NCI-H510A (cell line): ENCODE measurements at regions not wholly inside any gene's neighbourhood (a gene's known extent, or its start where the extent isn't known, plus 50 kb on each side); places are given as distances from the start of the nearest gene placed in this dataset.
"Not testable (repeated sequence)": the region's sequence is repeated elsewhere in the genome, so short reads cannot be mapped to it uniquely, and the experiment has no call there.

Experiments used
- DNase-seq: peaks from one replicate; lab custom pipeline; 2025; lab: John Stamatoyannopoulos, UW

GRCh38 chr10:46645110-46645509 lies 66.2 kb downstream of the SYT15 start:
- not testable (repeated sequence) for DNase-seq

DNA sequence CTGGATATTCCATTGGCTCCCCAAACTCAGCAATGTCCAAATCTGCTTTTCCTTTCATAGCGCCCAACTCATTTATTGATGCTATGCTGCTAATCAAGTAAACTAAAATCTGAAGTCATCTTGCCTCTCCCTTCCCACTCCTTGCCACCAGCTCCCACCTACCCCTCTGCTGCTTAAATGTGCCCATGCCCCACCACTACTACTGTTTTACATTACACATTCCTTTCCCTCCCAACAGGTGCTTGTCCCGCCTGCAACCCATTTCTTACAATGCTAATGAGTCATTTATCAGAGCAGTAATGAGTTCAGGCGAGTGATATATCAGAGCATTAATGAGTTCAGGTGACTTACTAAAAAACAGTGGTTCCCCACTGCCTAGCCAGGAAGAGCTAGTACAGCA lies 67.2 kb downstream of the SYT15 start:
- not testable (repeated sequence) for DNase-seq

DNA sequence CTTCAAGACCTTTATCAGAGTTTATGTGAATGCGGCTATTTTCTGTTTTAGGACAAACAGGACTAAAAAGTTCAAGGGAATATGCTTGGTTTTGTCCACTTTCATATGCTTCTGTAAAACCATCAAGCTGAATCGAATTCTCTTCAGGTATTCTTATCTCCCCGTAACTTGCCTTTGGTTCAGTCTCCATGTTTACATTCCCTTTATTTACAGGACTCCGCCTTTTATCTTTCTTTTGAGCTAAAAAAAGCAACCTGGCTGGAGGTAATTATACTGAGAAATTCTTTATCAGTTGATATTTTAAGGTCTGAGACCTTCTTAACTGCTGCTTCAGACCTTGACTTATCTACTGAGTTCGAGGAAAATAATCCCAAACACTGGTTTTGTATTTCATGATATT lies 72.0 kb downstream of the SYT15 start:
- DNase-seq, result not testable (repeated sequence)

DNA sequence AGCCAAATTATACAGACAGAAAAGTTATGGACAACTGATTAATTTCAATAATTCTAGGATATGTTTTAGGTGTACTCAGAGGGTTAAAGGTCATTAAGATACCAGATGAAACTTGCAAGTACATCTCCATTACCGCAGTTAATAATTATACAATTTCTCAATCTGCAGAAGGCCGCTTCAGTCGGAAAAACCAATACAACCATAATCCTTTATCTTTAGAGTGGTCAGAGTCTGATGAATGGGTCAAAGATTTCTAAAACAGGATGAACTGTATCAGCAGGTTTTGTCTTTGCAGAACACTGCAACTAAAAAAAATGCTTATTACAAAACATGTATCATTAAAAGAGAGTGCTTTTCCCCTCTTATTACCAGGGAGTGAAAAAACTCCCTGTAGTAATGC lies 78.5 kb downstream of the SYT15 start:
- not testable (repeated sequence) for DNase-seq

- not testable (repeated sequence) for DNase-seq
Observed at GRCh38 chr10:46660027-46660834, 81.3 kb downstream of the SYT15 start.

- not testable (repeated sequence) for DNase-seq
Observed at GRCh38 chr10:46660835-46661164, 81.9 kb downstream of the SYT15 start.

- not testable (repeated sequence) for DNase-seq
Observed at GRCh38 chr10:46665536-46665935, 86.6 kb downstream of the SYT15 start.

GRCh38 chr10:46668357-46668997 lies 89.5 kb downstream of the SYT15 start:
- DNase-seq, result not testable (repeated sequence)

- DNase-seq, result not testable (repeated sequence)
Observed at GRCh38 chr10:46677836-46678435, 99.0 kb downstream of the SYT15 start.

DNA sequence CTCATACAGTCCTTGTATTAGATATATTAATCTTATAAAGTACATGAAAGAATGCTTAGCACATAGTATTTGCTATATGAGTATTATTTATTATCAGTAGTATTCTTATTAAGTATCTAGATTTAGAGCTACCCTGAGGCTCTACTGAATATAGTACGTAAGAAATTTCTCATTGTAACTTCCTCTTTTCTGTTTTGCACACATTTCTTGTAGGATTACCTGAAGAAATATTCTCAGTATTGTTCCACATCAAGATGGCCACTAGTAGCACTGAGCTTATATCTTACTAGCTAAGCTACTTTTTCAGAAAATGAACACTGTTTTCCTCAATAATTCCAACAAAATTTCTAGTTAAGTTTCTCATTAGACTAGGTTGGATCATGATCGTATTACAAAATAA lies 112.5 kb downstream of the SYT15 start:
- DNase-seq, result not testable (repeated sequence)

GRCh38 chr10:46693218-46693617 lies 114.3 kb downstream of the SYT15 start:
- not testable (repeated sequence) for DNase-seq

DNA sequence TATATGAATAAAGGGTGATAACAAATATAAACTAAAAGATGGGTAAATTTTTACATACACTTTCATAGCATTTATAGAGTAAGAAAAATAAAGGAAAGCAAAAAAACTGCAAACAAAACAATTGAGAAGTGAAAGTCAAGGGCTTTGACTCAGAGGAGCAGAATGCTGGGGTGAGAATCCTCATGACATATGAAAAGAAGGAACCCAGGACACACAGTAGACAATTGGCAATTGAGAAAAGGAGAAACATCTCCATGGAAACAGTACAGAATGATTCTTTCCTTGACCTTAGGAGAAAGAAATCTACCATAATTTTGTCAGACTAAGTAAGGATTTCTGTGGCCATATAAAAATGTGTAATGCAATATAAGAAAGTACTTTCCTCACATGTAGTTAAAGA lies 138.3 kb downstream of the SYT15 start:
- DNase-seq, result not testable (repeated sequence)

GRCh38 chr10:46718014-46718413 lies 139.1 kb downstream of the SYT15 start:
- not testable (repeated sequence) for DNase-seq

DNA sequence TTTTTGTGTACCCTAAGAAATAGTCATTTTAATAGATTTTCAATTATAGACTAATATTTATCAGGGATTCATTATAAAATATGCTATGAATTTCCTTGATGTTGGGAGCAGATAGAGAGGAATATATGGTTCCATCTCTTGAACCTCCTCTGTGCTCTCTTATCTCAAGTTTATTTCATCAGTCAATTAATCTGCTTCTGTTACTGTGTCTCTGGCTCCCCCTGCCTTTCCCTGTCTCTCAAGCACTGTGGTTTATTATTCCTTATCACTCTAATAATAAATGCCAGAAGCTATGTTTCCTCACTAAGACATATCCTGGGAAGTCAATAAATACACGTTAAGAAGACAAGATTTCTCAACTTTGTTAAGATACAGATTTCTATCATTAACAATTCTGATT lies 141.5 kb downstream of the SYT15 start:
- DNase-seq, result not testable (repeated sequence)

GRCh38 chr10:46720811-46721518 lies 142.0 kb downstream of the SYT15 start:
- not testable (repeated sequence) for DNase-seq

DNA sequence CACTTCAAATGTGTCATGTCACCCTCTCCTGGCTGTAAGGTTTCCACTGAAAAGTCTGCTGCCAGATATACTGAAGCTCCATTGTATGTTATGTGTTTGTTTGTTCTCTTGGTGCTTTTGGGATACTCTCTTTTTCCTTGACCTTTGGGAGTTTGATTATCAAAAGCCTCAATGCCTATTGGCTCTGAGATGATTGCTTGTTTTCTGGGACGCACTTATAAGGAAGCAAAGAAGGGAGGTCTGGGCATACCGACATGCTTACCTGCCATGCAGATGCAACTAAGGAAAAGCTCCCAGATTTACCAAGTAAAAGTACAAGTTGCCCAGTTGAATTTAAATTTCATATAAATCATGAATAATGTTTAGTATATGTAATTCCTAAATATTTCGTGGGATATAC lies 145.3 kb downstream of the SYT15 start:
- DNase-seq, result not testable (repeated sequence)

- not testable (repeated sequence) for DNase-seq
Observed at GRCh38 chr10:46728359-46728758, 149.4 kb downstream of the SYT15 start.

DNA sequence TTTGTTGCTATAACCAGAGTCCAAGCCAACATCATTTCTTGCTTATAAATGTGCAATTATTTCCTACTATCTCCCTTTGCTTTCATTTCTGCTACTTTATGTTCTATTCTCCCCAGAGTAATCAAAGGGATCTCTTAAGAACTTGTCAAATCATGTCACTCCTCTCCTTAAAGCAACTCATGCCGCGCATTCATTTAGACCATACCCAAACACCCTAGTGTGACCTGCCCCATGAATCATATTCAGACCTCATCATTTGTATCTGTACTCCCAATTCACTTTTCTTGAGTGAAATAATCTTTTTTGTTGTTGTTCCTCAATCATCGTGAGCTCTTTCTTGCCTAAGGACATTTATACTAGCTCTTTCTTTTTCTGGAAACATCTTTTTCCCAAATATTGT lies 151.8 kb downstream of the SYT15 start:
- DNase-seq, result not testable (repeated sequence)

DNA sequence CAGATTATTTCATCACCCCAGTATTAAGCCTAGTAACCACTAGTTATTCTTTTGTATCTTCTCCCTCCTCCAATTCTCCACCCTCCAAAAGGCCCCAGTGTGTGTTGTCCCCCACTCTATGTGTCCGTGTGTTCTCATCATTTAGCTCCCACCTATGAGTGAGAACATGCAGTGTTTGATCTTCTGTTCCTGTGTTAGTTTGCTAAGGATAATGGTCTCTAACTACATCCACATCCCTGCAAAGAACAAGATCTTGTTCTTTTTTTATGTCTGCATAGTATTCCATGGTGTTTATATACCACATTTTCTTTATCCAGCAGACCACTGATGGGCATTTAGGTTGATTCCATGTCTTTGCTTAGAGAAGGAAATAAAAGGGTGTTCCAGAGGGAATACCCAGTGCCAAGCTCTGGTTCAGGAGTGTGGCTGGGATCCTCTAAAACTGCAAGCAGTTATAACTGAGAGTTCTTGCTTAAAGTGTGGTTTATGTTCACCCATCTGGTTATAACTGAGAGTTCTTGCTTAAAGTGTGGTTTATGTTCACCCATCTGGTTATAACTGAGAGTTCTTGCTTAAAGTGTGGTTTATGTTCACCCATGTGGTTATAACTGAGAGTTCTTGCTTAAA lies 154.8 kb downstream of the SYT15 start:
- not testable (repeated sequence) for DNase-seq

DNA sequence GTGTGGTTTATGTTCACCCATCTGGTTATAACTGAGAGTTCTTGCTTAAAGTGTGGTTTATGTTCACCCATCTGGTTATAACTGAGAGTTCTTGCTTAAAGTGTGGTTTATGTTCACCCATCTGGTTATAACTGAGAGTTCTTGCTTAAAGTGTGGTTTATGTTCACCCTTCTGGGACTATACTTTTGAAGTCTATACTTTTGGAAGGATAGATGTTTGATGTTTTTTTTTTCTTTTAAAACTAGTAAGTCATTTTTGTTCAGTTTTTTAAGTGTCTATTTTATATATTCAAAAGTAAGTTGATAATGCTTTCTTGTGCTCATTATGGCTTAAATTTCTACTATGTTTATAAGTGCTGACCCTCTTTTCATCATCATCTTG lies 155.3 kb downstream of the SYT15 start:
- DNase-seq, result not testable (repeated sequence)

- not testable (repeated sequence) for DNase-seq
Observed at GRCh38 chr10:46739919-46740318, 161.0 kb downstream of the SYT15 start.

GRCh38 chr10:46740368-46740767 lies 161.4 kb downstream of the SYT15 start:
- not testable (repeated sequence) for DNase-seq
